SK-N-SH treated with all-trans-retinoic acid at 6 μM for 48 hours (cell line): ENCODE measurements at regions not wholly inside any gene's neighbourhood (a gene's known extent, or its start where the extent isn't known, plus 50 kb on each side); places are given as distances from the start of the nearest gene placed in this dataset.

ENCODE experiments used
- ATAC-seq: fragments of 200-7000 bp; cut with Tn5 transposase; 3 replicates; pipeline ENCODE4 v1.9.1; 2020; ENCODE audit warnings: mild to moderate bottlenecking, moderate library complexity
- ARNTL ChIP-seq: fragments of 450-650 bp; formaldehyde crosslinking; IDR thresholded peaks from 2 replicates; pipeline ENCODE4 v1.5.0; 2020; ENCODE audit warnings: low read depth, mild to moderate bottlenecking, moderate library complexity, borderline replicate concordance
- BACH2 ChIP-seq: fragments of 250-450 bp; sonication (Bioruptor Pico); IDR thresholded peaks from 2 replicates; pipeline ENCODE4 v1.9.0; 2021; ENCODE audit warnings: mild to moderate bottlenecking, borderline replicate concordance
- CREB5 ChIP-seq: fragments of 250-450 bp; sonication (Bioruptor Pico); IDR thresholded peaks from 2 replicates; pipeline ENCODE4 v1.5.1; 2020; ENCODE audit warnings: low read depth, mild to moderate bottlenecking, moderate library complexity
- CSDC2 ChIP-seq: fragments of 250-450 bp; sonication (Bioruptor Pico); IDR thresholded peaks from 2 replicates; pipeline ENCODE4 v1.5.0; 2020; ENCODE audit warnings: mild to moderate bottlenecking, moderate library complexity
- CSRNP3 ChIP-seq: fragments of 250-450 bp; sonication (Bioruptor Pico); IDR thresholded peaks from 2 replicates; pipeline ENCODE4 v1.5.1; 2021; ENCODE audit warnings: mild to moderate bottlenecking, moderate library complexity
- ESRRG ChIP-seq: fragments of 250-450 bp; sonication (Bioruptor Pico); IDR thresholded peaks from 2 replicates; pipeline ENCODE4 v1.6.1; 2021; ENCODE audit warnings: mild to moderate bottlenecking
- GLIS3 ChIP-seq: fragments of 250-450 bp; sonication (Bioruptor Pico); IDR thresholded peaks from 2 replicates; pipeline ENCODE4 v1.5.0; 2020; ENCODE audit warnings: mild to moderate bottlenecking, moderate library complexity
- ISL1 ChIP-seq: fragments of 250-450 bp; sonication (Bioruptor Pico); IDR thresholded peaks from 2 replicates; pipeline ENCODE4 v2.1.2; 2022; ENCODE audit warnings: mild to moderate bottlenecking, moderate library complexity
- OSR1 ChIP-seq: fragments of 250-450 bp; sonication (Bioruptor Pico); IDR thresholded peaks from 2 replicates; pipeline ENCODE4 v1.8.0; 2022; ENCODE audit warnings: moderate library complexity, mild to moderate bottlenecking, inconsistent platforms
- PATZ1 ChIP-seq: fragments of 250-450 bp; sonication (Bioruptor Pico); IDR thresholded peaks from 2 replicates; pipeline ENCODE4 v1.8.0; 2020; ENCODE audit warnings: mild to moderate bottlenecking, moderate library complexity, borderline replicate concordance
- POU6F1 ChIP-seq: fragments of 250-450 bp; sonication (Bioruptor Pico); IDR thresholded peaks from 2 replicates; pipeline ENCODE4 v1.8.0; 2021; ENCODE audit warnings: low read depth, mild to moderate bottlenecking, moderate library complexity, borderline replicate concordance
- PPARA ChIP-seq: fragments of 250-450 bp; sonication (Bioruptor Pico); IDR thresholded peaks from 2 replicates; pipeline ENCODE4 v1.5.0; 2020; ENCODE audit warnings: mild to moderate bottlenecking, borderline replicate concordance
- RARB ChIP-seq: fragments of 250-450 bp; sonication (Bioruptor Pico); IDR thresholded peaks from 2 replicates; pipeline ENCODE4 v1.8.0; 2021; ENCODE audit warnings: mild to moderate bottlenecking, moderate library complexity
- SNAI2 ChIP-seq: fragments of 250-450 bp; sonication (Bioruptor Pico); IDR thresholded peaks from 2 replicates; pipeline ENCODE4 v1.5.0; 2020; ENCODE audit warnings: mild to moderate bottlenecking, moderate library complexity
- TCF4 ChIP-seq: fragments of 250-450 bp; sonication (Bioruptor Pico); IDR thresholded peaks from 2 replicates; pipeline ENCODE4 v1.8.0; 2021; ENCODE audit warnings: mild to moderate bottlenecking, moderate library complexity, borderline replicate concordance
- TOX ChIP-seq: fragments of 250-450 bp; sonication (Bioruptor Pico); IDR thresholded peaks from 2 replicates; pipeline ENCODE4 v1.8.0; 2021; ENCODE audit warnings: mild to moderate bottlenecking, moderate library complexity, borderline replicate concordance
- TSHZ2 ChIP-seq: fragments of 250-450 bp; sonication (Bioruptor Pico); IDR thresholded peaks from 2 replicates; pipeline ENCODE4 v1.5.0; 2020; ENCODE audit warnings: mild to moderate bottlenecking, moderate library complexity
- ZC3H10 ChIP-seq: fragments of 250-450 bp; sonication (Bioruptor Pico); IDR thresholded peaks from 2 replicates; pipeline ENCODE4 v1.5.1; 2021; ENCODE audit warnings: mild to moderate bottlenecking, moderate library complexity
- ZFP3 ChIP-seq: fragments of 250-450 bp; sonication (Bioruptor Pico); IDR thresholded peaks from 2 replicates; pipeline ENCODE4 v1.5.0; 2020; ENCODE audit warnings: mild to moderate bottlenecking, moderate library complexity
- ZFP30 ChIP-seq: fragments of 450-650 bp; formaldehyde crosslinking; IDR thresholded peaks from 2 replicates; pipeline ENCODE4 v1.5.0; 2022; ENCODE audit warnings: mild to moderate bottlenecking, moderate library complexity
- ZNF565 ChIP-seq: fragments of 450-650 bp; formaldehyde crosslinking; conservative IDR thresholded peaks from 2 replicates; pipeline ENCODE4 v1.5.0; 2020; ENCODE audit warnings: low read depth, mild to moderate bottlenecking, moderate library complexity
- ZNF8 ChIP-seq: fragments of 450-650 bp; formaldehyde crosslinking; IDR thresholded peaks from 2 replicates; pipeline ENCODE4 v1.5.0; 2020; ENCODE audit warnings: mild to moderate bottlenecking, moderate library complexity

- ATAC-seq, result no peak
- no peak for TF ChIP-seq ISL1 (CRISPR knock-in tag)
- TF ChIP-seq SNAI2 (CRISPR knock-in tag), result no peak
- TF ChIP-seq RARB (CRISPR knock-in tag), result no peak
- TF ChIP-seq PPARA (CRISPR knock-in tag), result no peak
- no peak for TF ChIP-seq BACH2
- TF ChIP-seq ZFP30 (CRISPR knock-in tag), result no peak
- TF ChIP-seq ZFP3 (CRISPR knock-in tag), result no peak
- TF ChIP-seq ESRRG (CRISPR knock-in tag), result no peak
- TF ChIP-seq ZC3H10 (CRISPR knock-in tag), result no peak
- TF ChIP-seq POU6F1 (CRISPR knock-in tag), result no peak
- no peak for TF ChIP-seq TOX
- TF ChIP-seq CSDC2 (CRISPR knock-in tag), result no peak
- TF ChIP-seq ARNTL, result no peak
- TF ChIP-seq PATZ1 (CRISPR knock-in tag), result no peak
- no peak for TF ChIP-seq CSRNP3 (CRISPR knock-in tag)
- no peak for TF ChIP-seq ZNF8
- TF ChIP-seq TSHZ2 (CRISPR knock-in tag), result no peak
- TF ChIP-seq OSR1 (CRISPR knock-in tag), result no peak
- TF ChIP-seq TCF4, result no peak
Measured at GRCh38 chr11:26914968-26915367, 78.9 kb upstream of the FIBIN start.

GRCh38 chr11:26916805-26917204 is 77.1 kb upstream of the FIBIN start:
- ATAC-seq, result no peak

More at GRCh38 chr11:26916805-26917204, 77.1 kb upstream of the FIBIN start:
- TF ChIP-seq ZNF8 (no peak), ZC3H10 (CRISPR knock-in tag) (no peak), CREB5 (no peak), ZFP30 (CRISPR knock-in tag) (no peak), PPARA (CRISPR knock-in tag) (no peak), CSDC2 (CRISPR knock-in tag) (no peak), RARB (CRISPR knock-in tag) (no peak), PATZ1 (CRISPR knock-in tag) (no peak), GLIS3 (CRISPR knock-in tag) (no peak), POU6F1 (CRISPR knock-in tag) (no peak), ISL1 (CRISPR knock-in tag) (no peak), ZNF565 (CRISPR knock-in tag) (no peak)
